Activated CD8-positive, alpha-beta memory T cell treated with anti-CD3 and anti-CD28 coated beads for 48 hours (primary cell): ENCODE measurements at regions not wholly inside any gene's neighbourhood (a gene's known extent, or its start where the extent isn't known, plus 50 kb on each side); places are given as distances from the start of the nearest gene placed in this dataset.

ENCODE experiments used
- DNase-seq, 3 experiments: peaks; one replicate each; pipeline ENCODE4 v3.0.0-alpha.2; 2020; ENCODE audit warnings: low read depth in 2 of 3, low spot score in 2 of 3

DNA sequence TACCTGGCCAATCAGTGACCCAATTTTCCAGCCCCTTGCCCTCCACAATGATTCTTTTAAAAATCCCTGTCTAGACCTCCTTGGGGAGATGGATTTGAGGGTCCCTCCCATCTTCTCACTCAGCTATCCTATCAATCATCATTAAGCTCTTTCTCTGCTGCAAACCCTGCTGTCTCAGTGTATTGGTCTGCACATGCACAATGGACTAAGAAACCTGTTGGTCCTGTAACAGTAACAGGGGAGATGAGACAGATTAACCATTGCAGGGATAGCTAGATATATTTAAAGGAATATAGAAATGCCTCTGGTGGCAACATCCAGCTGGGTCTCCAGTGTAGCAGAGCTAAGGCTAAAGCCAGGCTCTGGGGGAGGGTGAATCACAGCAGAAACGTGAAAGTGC lies 74.6 kb upstream of the CHRNA7 start:
- DNase-seq = no peak

DNA sequence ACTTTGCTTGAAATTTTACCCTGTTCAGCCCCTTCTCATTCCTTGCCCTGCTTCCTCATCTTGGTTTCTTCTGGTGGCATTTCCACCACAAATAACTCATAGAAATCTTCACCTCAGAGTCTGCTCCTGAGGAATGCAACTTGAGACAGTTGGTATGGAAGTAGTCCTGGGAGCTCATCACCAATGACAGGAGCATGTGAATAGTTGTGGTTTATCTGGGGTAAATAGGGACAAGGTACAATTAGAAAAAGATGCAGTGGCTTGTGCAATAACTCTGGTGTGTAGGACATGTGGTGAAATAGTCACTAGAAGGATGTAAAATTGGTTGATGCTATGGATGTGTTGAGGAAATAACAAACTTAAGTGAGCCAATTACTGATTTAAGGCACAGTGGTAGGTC lies 72.7 kb upstream of the CHRNA7 start:
- no peak for DNase-seq

DNA sequence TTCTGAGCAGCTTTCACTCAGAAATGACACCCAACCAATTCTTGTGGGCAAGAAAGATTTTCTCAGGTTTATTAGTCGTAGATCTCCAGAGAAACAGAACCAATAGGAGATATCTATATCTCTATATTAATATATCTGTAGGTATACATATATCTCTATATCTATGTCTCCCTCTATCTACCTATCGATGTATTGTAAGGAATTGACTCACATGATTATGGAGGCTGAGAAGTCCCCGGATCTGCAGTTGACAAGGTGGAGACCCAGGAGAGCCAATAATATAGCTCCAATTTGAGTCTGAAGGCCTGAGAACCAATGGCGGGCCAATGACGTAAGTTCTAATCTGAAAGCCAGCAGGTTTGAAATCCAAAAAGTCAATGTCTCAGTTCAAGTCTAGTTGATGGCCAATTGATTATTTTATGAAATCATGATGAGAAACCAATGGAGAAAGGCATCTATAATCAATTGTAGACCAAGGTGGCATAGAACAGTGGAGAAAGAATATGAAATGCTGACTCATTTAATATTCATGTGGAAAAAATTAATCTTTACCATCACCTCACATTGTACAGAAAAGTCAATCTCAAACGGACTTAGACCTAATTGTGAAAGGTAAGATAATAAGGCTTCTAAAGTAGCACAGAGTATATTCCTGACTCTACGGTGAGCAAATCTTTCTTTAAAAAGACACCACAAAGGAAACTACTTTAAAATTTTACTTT lies 65.6 kb upstream of the CHRNA7 start:
- DNase-seq = no peak

DNA sequence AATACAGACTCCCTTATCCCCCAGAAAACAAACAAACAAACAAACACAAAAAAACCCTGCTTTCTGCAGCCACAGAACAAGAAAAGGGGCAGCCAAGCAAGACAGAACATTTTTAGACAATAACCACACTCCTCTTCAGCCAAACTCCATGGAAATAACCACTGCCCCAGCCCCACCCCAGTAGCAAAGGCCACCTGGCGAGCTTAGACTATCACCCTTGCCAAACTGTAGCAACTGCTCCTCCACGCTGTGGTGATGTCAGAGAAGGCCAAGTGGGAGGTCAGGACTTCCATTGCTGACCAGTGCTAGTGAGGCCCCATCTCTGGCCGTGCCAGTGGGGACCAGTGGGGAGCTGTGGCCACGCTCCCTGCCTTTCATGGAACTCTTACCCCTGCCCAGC lies 60.3 kb upstream of the CHRNA7 start:
- no peak for DNase-seq

DNA sequence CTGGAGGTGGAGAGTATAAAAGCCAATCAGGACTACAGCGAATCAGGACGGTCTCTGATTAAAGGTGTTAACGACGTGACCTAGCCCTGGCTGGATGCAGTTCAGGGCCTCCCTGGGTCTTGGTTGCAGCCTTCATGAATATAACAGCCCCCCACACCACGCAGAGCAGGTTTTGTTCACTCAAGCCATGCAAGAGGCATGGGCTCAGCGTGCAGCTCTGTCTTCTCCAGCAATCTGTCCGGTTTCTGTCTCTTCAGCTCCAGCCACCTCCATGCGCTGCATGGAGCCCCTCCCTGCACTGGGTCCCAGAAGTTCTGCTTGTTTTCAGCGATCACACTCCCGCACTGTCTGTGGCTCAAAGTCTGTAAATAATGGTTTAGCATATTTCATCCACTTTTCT lies 57.1 kb upstream of the CHRNA7 start:
- DNase-seq = no peak

DNA sequence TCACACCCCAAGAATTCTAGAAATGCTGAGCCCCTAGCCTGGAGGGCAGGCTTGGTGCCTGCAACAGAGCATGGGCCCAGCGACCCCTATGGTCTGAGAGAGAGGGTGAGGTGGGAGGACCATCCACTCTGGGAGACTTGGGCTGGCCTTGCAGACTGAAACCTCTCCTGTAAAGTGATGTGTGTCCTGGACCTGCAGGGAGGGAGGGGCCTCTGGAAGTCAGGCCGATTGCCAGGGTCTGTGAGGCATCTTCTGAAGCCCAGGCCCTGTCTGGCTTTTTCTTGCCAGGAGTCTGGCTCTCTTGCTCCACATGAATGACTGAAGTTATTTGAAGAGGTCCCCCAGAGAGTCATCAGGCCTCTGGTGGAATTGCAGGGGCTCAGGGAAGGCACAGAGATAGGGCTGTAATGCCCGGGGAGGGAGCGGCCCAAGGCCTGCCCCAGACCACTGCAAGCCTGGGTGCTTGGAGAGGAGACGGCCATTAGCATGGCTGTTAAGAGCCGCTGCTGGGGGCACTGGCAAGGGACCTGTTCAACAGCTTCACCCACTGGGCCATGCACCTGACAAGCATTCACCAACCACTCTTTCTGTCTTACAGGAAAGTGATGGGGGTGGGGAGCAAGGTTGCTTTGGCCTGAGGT lies 56.0 kb upstream of the CHRNA7 start:
- no peak for DNase-seq

DNA sequence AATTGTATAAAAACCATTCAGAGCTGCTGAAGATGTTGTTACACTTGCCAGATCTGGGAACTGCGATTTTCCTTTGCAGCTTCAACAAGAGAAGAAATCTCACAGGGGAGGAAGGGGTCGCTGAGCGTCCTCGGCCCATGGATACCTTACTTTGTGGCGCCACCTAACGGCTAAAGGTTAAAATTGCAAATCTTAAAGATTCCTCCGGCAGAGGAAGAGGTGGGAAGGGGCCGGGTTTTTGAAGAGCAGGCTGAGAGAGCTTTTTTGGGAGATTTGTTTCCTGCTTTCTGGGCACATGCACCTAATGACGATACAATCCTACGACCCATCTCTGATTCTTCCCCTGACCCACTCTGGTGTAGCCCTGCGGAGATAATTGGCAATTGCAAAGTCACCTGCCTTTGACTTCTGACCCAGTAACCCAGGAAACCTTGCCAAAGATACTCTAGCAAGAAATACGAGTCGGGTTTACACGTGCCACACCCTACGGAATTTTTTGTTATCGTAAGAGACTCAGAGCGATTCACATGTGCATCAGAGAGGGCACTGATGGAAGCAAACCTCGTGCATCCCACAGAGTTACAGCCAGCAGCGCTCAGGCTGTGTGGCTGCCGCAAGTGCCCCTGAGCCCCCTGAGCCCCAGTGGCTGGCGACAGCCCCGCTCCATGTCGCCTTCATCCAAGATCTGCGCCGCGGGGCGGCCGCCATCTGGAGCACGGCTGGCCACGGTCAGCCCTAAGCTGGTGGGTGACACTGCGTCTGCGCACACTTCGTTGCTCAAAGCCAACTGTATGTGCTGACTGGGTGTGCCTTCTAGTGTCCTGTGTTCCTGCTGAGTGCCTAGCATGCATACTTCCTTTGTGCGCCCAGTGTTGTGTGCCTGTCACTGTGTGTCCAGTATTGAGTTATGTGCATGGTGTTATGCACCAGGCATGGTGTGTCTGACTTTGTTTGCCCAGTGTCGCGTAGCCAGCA lies 55.2 kb upstream of the CHRNA7 start:
- no peak for DNase-seq

DNA sequence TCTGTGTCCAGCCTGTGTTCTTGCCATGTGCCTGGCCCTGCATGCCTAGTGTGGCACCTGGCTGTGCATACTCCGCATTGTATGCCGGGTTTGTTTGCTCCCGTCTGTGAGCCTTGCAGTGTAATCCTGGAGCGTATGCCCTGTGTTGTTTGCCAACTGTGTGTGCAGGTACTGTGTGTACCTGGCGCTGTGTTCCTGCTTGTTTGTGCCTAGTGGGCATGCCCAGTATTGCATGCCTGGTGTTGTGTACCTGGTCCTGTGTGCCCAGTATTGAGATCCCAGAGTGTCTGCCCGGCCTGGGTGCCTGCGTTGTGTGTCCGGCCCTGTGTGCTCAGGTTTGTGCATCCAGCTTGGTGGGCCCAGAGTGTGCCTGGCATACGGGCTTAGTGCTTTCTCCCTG lies 54.5 kb upstream of the CHRNA7 start:
- DNase-seq = no peak

DNA sequence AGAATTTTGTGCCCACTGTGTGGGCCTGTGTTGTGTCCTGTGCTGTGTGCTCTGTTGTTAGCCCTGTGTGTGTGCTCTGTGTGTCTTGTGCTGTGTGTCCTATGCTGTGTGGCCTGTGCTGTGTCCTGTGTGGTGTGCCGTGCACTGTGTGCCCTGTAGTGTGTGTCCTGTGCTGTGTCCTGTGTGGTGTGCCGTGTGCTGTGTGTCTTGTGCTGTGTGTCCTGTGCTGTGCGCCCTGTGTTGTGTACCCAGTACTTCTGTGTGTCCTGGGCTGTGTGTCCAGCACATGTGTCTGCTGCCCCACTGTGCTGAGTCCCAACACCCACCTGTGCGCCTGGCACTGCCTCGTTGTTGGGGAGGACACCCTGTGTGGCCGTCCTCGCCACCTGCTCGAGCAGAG lies 53.2 kb upstream of the CHRNA7 start:
- no peak for DNase-seq

DNA sequence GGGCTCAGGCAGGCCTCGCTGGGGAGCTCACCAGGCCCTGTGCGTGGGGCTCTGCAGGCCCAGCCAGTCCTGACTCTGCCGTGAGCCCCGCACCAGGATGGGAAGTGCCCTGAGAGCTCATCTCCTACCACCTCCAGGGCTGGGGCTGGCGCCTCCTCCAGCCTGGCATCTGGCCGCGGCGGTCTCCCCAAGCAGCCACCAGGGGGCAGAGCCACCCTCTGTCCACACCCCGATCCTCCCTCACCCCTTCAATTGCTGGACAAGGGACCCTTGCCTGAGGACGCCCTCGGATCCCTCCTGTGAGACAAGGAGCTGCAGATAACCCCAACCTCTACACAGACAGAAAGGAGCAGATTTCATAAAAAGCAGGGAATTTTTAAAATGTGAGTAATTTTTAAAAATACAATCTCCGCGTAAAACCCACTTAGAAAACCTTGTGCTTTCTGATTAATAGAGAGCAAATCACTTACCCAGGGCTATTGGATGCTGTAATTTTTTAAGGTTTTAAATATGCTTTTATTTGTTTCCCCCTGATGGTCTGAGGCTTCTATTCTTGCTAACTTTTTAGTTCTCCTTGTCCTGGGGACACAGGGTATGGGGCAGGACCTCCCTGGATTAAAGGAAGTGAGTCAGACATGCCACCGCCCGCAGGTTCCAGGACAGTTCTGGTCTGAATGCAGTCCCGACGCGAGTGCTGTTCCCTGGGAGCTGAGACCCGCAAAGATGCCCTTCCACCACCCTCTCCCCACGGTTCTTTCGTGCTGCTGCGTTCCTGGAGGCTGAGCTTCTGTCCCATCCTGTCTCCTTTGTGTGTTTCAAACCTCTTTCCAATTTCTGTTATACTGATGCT lies 52.3 kb upstream of the CHRNA7 start:
- DNase-seq = peak in 2 of 3 experiments; percentile 24 to 36
